Nephron progenitor cell (in vitro differentiated cells): ENCODE measurements at regions not wholly inside any gene's neighbourhood (a gene's known extent, or its start where the extent isn't known, plus 50 kb on each side); places are given as distances from the start of the nearest gene placed in this dataset.

Source experiments
- DNase-seq: peaks from one replicate; pipeline ENCODE4 v3.0.0; 2021
- H3K27ac Mint-ChIP-seq: 2 replicates; pipeline ENCODE4 v1.8.0; 2021; ENCODE audit warnings: mild to moderate bottlenecking, moderate library complexity, mixed read lengths
- H3K27me3 Mint-ChIP-seq: 2 replicates; pipeline ENCODE4 v1.8.0; 2021; ENCODE audit warnings: mild to moderate bottlenecking, low read depth, mixed read lengths; ENCODE audit not compliant: poor library complexity
- H3K36me3 Mint-ChIP-seq: 2 replicates; pipeline ENCODE4 v1.8.0; 2021; ENCODE audit warnings: low read depth, mixed read lengths
- H3K4me1 Mint-ChIP-seq: 2 replicates; pipeline ENCODE4 v1.8.0; 2021; ENCODE audit warnings: mixed read lengths
- H3K4me3 Mint-ChIP-seq: 2 replicates; pipeline ENCODE4 v1.8.0; 2021; ENCODE audit warnings: mild to moderate bottlenecking, moderate library complexity, mixed read lengths
- H3K9me3 Mint-ChIP-seq: 2 replicates; pipeline ENCODE4 v1.8.0; 2021; ENCODE audit warnings: mild to moderate bottlenecking, moderate library complexity, mixed read lengths
- TF ChIP-seq, protein P1 (sequence below): fragments of 200-600 bp; sonication (generic); IDR thresholded peaks from 2 replicates; pipeline ENCODE4 v1.5.0; 2021; ENCODE audit warnings: antibody characterized with exemption

DNA sequence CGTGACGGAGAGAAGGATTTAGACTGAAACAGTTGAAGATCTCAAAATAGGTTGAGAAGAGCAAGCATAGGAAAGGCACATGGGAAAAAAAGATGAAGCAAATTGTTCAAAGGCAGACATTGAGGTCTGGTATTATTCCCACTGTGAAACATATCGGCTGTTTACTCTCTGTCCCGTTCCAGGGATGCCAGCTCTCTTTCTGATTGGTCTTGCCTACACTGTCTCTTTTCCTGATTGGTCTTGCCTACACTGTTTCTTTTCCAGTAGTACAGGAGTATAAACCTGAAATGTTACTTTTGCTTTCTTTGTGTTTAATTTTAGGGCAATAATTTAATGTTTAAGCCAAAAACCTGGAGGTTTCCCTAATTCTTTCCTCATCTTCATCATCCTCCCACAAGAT lies 226.5 kb upstream of the MCHR2 start:
- DNase-seq = no peak
- TF ChIP-seq, protein P1, sequence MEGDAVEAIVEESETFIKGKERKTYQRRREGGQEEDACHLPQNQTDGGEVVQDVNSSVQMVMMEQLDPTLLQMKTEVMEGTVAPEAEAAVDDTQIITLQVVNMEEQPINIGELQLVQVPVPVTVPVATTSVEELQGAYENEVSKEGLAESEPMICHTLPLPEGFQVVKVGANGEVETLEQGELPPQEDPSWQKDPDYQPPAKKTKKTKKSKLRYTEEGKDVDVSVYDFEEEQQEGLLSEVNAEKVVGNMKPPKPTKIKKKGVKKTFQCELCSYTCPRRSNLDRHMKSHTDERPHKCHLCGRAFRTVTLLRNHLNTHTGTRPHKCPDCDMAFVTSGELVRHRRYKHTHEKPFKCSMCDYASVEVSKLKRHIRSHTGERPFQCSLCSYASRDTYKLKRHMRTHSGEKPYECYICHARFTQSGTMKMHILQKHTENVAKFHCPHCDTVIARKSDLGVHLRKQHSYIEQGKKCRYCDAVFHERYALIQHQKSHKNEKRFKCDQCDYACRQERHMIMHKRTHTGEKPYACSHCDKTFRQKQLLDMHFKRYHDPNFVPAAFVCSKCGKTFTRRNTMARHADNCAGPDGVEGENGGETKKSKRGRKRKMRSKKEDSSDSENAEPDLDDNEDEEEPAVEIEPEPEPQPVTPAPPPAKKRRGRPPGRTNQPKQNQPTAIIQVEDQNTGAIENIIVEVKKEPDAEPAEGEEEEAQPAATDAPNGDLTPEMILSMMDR = no peak
- Mint-ChIP-seq H3K4me1 (peaks cover 17% of the 10 kb centered on the region), H3K27me3 (peaks cover 3% of the 10 kb centered on the region), H3K27ac (no peak overlapping the region), H3K9me3 (peaks cover 4% of the 10 kb centered on the region), H3K36me3 (no peaks in the 10 kb centered on the region), H3K4me3 (no peak overlapping the region)

DNA sequence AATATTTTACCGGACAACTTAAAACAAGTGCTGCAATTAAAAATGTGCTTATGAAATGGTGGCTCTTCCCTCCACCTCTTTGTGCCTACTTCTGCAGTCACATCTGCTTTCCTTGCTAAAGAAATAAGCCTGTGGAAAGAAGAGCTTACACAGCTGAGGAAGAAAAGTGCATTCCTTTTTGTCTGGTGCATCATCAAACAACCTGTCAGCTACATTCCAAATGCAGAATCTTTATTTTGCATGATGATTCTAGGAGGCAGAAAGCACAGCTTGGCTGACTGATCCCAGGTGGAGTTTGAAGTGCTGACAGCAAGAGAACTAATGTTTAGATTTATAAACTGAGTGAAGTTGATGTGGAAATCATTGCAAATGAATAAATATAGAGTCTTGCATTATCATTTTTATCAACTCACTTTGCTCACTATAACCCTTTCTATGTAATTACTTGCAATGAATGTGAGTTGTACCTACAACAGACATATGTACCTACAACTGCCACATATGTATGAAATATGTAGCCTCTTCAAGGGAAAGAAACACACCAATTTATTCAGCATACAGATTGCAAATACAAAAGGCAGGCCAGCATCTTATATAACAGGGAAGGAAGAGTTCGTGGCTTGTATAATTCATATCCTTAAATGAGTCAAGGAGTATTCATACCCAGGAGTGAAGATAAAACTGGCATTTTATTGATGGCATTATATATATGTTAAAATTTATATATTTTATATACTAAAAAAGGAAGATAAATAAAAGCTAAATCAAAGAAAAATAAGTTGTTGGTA lies 223.4 kb upstream of the MCHR2 start:
- DNase-seq = no peak
- Mint-ChIP-seq H3K4me1 (peaks cover 36% of the 10 kb centered on the region), H3K27me3 (no peaks in the 10 kb centered on the region), H3K4me3 (no peak overlapping the region), H3K9me3 (peaks cover 4% of the 10 kb centered on the region), H3K27ac (no peak overlapping the region), H3K36me3 (no peaks in the 10 kb centered on the region)
- TF ChIP-seq, protein P1 = no peak

DNA sequence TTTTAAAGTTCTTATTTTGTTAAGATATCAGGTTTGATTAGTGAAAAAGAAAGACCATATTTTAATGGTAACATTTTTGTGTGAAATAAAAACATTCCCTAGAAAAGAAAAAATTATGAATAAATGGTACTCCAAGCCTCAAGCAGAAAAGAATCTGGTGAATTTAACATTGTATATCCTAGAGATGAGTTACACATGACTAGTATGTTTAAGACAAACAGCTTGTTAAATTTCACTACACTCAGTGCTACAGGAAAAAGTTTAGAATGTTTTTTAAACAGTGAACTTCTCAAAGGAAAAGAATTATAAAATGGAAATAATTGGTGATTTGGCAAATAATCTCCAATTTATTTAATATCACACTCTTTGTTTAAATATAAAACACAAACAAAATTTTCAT lies 222.7 kb upstream of the MCHR2 start:
- no peaks in the 10 kb centered on the region for H3K9me3 Mint-ChIP-seq
- peaks cover 36% of the 10 kb centered on the region for H3K4me1 Mint-ChIP-seq
- no peak for DNase-seq
- H3K27me3 Mint-ChIP-seq = no peaks in the 10 kb centered on the region
- H3K4me3 Mint-ChIP-seq = no peak overlapping the region
- no peaks in the 10 kb centered on the region for H3K36me3 Mint-ChIP-seq
- no peak overlapping the region for H3K27ac Mint-ChIP-seq
- TF ChIP-seq, protein P1 = no peak

DNA sequence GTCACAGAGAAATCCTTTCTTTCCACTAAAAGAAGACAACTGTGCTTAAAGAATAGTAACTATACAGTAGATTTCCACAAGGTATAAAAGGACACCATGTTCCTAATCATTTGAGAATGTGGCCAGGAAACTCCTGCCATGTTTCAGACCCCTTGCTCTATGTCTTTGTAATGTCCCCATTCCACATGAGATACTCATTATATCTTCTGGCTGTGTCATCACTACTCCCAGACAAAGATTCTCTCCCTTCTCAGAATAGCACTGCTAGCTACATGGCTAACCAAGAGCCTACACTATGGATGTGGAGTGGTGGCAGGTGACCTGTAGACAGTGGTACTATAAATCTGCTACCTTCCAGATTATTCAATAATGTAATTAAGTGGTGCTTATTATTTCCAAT lies 218.1 kb upstream of the MCHR2 start:
- TF ChIP-seq, protein P1 = no peak
- no peak for DNase-seq
- H3K4me1 Mint-ChIP-seq = peaks cover 53% of the 10 kb centered on the region

DNA sequence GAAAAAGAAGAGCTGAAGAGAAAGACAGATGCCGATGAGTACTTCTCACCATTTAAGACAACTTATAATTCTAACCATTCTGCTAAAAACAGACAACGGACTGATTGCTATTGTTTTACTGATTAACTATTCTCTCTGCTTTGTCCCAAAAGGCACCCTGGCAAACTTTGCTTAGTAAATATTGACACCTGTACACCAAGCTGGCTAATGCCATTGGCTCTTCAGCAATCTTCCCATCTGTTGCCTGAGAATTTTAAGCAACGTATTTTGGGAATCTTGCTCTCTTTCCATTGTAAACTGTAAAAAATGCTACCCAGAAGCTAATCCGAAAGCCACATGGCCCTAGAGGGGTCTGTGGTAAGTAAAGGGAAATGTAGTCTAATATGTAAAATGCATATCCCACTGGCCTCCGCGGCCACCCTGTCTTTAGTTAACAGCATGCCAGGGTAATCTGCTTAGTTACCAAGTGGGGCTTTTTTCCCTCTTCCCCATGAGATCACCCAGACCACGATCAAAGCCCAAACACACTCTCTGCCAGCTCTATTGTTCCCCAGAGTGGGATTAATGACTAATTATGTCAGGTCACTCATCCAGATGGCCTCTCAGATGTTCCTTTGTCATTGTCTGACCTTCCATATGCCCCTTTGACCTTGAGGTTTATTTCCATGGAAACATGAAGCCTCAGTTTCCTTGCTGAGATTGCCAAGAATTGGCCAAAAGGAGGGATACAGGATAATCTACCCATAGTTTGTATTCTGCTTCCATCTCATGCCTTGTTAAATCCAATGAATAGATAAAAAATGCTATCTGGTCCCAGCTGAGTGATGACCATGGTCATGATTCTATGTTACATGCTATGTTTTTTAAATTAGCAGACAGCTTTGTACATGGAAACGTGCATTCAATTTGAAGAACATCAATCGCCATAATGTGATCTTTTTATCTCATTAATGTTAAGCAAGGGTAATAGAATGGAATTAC lies 216.4 kb upstream of the MCHR2 start:
- TF ChIP-seq, protein P1 = no peak
- no peak for DNase-seq
- Mint-ChIP-seq H3K27ac (no peak overlapping the region), H3K27me3 (no peaks in the 10 kb centered on the region), H3K4me3 (no peak overlapping the region), H3K4me1 (peaks cover 38% of the 10 kb centered on the region), H3K36me3 (no peaks in the 10 kb centered on the region), H3K9me3 (no peaks in the 10 kb centered on the region)

More for the DNA sequence above, 218.1 kb upstream of the MCHR2 start:
- H3K9me3 Mint-ChIP-seq = no peaks in the 10 kb centered on the region
- no peaks in the 10 kb centered on the region for H3K27me3 Mint-ChIP-seq
- no peak overlapping the region for H3K4me3 Mint-ChIP-seq
- H3K36me3 Mint-ChIP-seq = no peaks in the 10 kb centered on the region
- H3K27ac Mint-ChIP-seq = no peak overlapping the region
